GM18951 (cell line): ENCODE measurements at regions not wholly inside any gene's neighbourhood (a gene's known extent, or its start where the extent isn't known, plus 50 kb on each side); places are given as distances from the start of the nearest gene placed in this dataset.

ENCODE experiments used
- POLR2A ChIP-seq: IDR thresholded peaks from 4 replicates; pipeline ENCODE4 v1.6.1; 2011; ENCODE audit warnings: mild to moderate bottlenecking; ENCODE audit not compliant: insufficient read length, insufficient read depth; ENCODE audit errors: extremely low read depth
- in situ Hi-C: fragments of 300-500 bp; cut with MboI; formaldehyde crosslinking; loops from one replicate; pipeline ENCODE4 v1.12.0; 2022; ENCODE audit warnings: low sequenced_read_pairs, mixed read lengths, inconsistent platforms; ENCODE audit not compliant: unreplicated experiment

GRCh38 chr7:67765481-67766175 lies 769.0 kb downstream of the TYW1 start:
- in situ Hi-C loops = no loop called here
- no peak for TF ChIP-seq POLR2A

GRCh38 chr7:67766906-67767410 lies 770.3 kb downstream of the TYW1 start:
- no peak for TF ChIP-seq POLR2A
- in situ Hi-C loops = no loop called here

- no peak for TF ChIP-seq POLR2A
Measured at GRCh38 chr7:67771846-67772605, 775.4 kb downstream of the TYW1 start.

GRCh38 chr7:67773081-67773480 lies 776.4 kb downstream of the TYW1 start:
- no peak for TF ChIP-seq POLR2A
- in situ Hi-C loops = no loop called here

More at GRCh38 chr7:67771846-67772605, 775.4 kb downstream of the TYW1 start:
- in situ Hi-C loops = no loop called here

GRCh38 chr7:67777119-67777518 lies 780.5 kb downstream of the TYW1 start:
- TF ChIP-seq POLR2A = no peak
- in situ Hi-C loops = no loop called here

- no peak for TF ChIP-seq POLR2A
- in situ Hi-C loops = no loop called here
Measured at GRCh38 chr7:67781841-67782240, 785.2 kb downstream of the TYW1 start.

- in situ Hi-C loops = no loop called here
- TF ChIP-seq POLR2A = no peak
Measured at GRCh38 chr7:67786021-67786420, 789.4 kb downstream of the TYW1 start.

- no peak for TF ChIP-seq POLR2A
- in situ Hi-C loops = no loop called here
Measured at GRCh38 chr7:67788669-67789068, 792.0 kb downstream of the TYW1 start.

- no peak for TF ChIP-seq POLR2A
- in situ Hi-C loops = no loop called here
Measured at GRCh38 chr7:67791918-67792317, 795.3 kb downstream of the TYW1 start.

GRCh38 chr7:67794544-67794943 lies 797.9 kb downstream of the TYW1 start:
- TF ChIP-seq POLR2A = no peak
- in situ Hi-C loops = no loop called here

- in situ Hi-C loops = no loop called here
- no peak for TF ChIP-seq POLR2A
Measured at GRCh38 chr7:67803789-67804188, 807.2 kb downstream of the TYW1 start.

- in situ Hi-C loops = no loop called here
- no peak for TF ChIP-seq POLR2A
Measured at GRCh38 chr7:67805921-67806471, 809.4 kb downstream of the TYW1 start.

- no peak for TF ChIP-seq POLR2A
- in situ Hi-C loops = no loop called here
Measured at GRCh38 chr7:67807826-67808225, 811.2 kb downstream of the TYW1 start.
